ENCODE measurements at regions not wholly inside any gene's neighbourhood (a gene's known extent, or its start where the extent isn't known, plus 50 kb on each side); places are given as distances from the start of the nearest gene placed in this dataset.

- H3K27me3 ChIP-seq (ENCODE audit: control insufficient read depth in 1 of 2, insufficient read depth in 2 of 2, low read length in 2 of 2): peaks cover 3 to 8% of the 10 kb centered on the region in 2 donors
- H3K4me3 ChIP-seq (ENCODE audit: low read length in 2 of 2): no peak overlapping the region
- no peaks in the 10 kb centered on the region for H3K9me3 ChIP-seq (ENCODE audit: control insufficient read depth in 2 of 2, low read length in 2 of 2)
- no peak overlapping the region for H3K27ac ChIP-seq (ENCODE audit: low read length)
- H3K4me1 ChIP-seq (ENCODE audit: control insufficient read depth, insufficient read depth, low read length): no peaks in the 10 kb centered on the region
- H3K9ac ChIP-seq (ENCODE audit: low read length in 2 of 2): no peak overlapping the region
- no peaks in the 10 kb centered on the region for H3K36me3 ChIP-seq (ENCODE audit: control insufficient read depth in 2 of 2, insufficient read depth in 2 of 2, low read length in 2 of 2)
Observed at GRCh38 chr5:5953584-5954274, 424.6 kb downstream of the MED10 start.

DNA sequence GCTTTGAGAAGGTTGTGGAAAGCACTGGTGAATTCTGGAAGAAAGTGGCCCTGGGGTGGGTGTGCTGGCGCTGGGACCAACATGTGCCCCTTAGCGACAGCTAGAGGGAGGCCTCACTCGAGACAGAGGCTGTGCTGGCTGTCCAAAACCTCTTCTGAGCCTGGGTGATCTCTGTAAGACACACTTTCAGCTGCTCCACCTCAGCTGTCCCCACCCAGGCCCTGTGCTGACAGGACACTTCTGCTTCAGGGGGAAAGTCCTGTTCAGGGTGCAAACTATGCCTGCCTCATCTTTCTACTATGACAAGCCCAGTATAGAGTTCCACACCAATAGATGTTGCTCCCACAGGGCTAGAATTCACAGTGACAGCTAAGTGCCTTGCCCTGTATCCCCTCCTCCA is 426.4 kb downstream of the MED10 start:
- Histone ChIP-seq H3K36me3 (ENCODE audit: control insufficient read depth in 2 of 2, insufficient read depth in 2 of 2, low read length in 2 of 2) (no peaks in the 10 kb centered on the region), H3K9me3 (ENCODE audit: control insufficient read depth in 2 of 2, low read length in 2 of 2) (no peaks in the 10 kb centered on the region), H3K4me3 (ENCODE audit: low read length in 2 of 2) (no peak overlapping the region), H3K27me3 (ENCODE audit: control insufficient read depth in 1 of 2, insufficient read depth in 2 of 2, low read length in 2 of 2) (peaks cover 3 to 5% of the 10 kb centered on the region in 2 donors), H3K4me1 (ENCODE audit: control insufficient read depth, insufficient read depth, low read length) (no peaks in the 10 kb centered on the region), H3K9ac (ENCODE audit: low read length in 2 of 2) (no peak overlapping the region), H3K27ac (ENCODE audit: low read length) (no peak overlapping the region)

GRCh38 chr5:5950658-5951057 is 427.7 kb downstream of the MED10 start:
- no peaks in the 10 kb centered on the region for H3K4me1 ChIP-seq (ENCODE audit: control insufficient read depth, insufficient read depth, low read length)
- no peak overlapping the region for H3K4me3 ChIP-seq (ENCODE audit: low read length in 2 of 2)
- H3K9me3 ChIP-seq (ENCODE audit: control insufficient read depth in 2 of 2, low read length in 2 of 2): no peaks in the 10 kb centered on the region
- H3K9ac ChIP-seq (ENCODE audit: low read length in 2 of 2): no peak overlapping the region
- no peaks in the 10 kb centered on the region for H3K36me3 ChIP-seq (ENCODE audit: control insufficient read depth in 2 of 2, insufficient read depth in 2 of 2, low read length in 2 of 2)
- H3K27ac ChIP-seq (ENCODE audit: low read length): no peak overlapping the region
- H3K27me3 ChIP-seq (ENCODE audit: control insufficient read depth in 1 of 2, insufficient read depth in 2 of 2, low read length in 2 of 2): peaks cover 3 to 5% of the 10 kb centered on the region in 2 donors

GRCh38 chr5:5941486-5941885 is 436.9 kb downstream of the MED10 start:
- H3K27ac ChIP-seq (ENCODE audit: low read length): no peak overlapping the region
- no peak overlapping the region for H3K9ac ChIP-seq (ENCODE audit: low read length in 2 of 2)
- no peaks in the 10 kb centered on the region for H3K4me1 ChIP-seq (ENCODE audit: control insufficient read depth, insufficient read depth, low read length)
- peaks cover 0 to 4% of the 10 kb centered on the region in 2 donors for H3K27me3 ChIP-seq (ENCODE audit: control insufficient read depth in 1 of 2, insufficient read depth in 2 of 2, low read length in 2 of 2)
- no peaks in the 10 kb centered on the region for H3K9me3 ChIP-seq (ENCODE audit: control insufficient read depth in 2 of 2, low read length in 2 of 2)
- H3K36me3 ChIP-seq (ENCODE audit: control insufficient read depth in 2 of 2, insufficient read depth in 2 of 2, low read length in 2 of 2): no peaks in the 10 kb centered on the region
- H3K4me3 ChIP-seq (ENCODE audit: low read length in 2 of 2): no peak overlapping the region

DNA sequence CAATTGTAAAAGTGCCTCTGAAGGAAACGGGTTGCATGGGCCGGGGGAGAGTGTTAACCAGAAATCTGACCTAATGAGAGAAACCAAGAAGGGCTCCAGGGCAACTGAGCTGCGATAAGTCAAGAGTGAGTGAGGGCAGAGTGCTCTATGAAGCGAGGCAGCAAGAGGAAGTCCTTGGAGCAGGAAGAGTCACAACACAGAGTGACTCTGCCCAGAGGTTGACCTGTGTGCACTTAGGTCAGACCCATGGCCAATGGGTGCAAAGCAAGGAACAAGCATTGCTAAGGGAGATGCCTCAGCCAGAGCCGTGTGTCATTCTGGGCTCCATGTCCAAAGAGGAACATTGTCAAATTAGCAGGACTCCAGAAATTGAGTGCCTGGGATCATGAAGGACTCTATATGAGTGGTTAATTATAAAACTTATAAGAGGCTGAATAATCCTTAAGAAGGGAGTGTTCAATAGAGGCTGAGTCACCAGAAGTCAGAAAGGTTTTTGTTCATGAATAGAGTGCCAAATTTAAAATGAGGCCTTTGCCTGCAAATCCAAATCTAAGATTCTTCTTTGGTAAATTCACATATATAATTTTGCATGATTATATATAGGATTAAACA is 438.5 kb downstream of the MED10 start:
- Histone ChIP-seq H3K4me1 (ENCODE audit: control insufficient read depth, insufficient read depth, low read length) (no peaks in the 10 kb centered on the region), H3K9ac (ENCODE audit: low read length in 2 of 2) (no peak overlapping the region), H3K9me3 (ENCODE audit: control insufficient read depth in 2 of 2, low read length in 2 of 2) (no peaks in the 10 kb centered on the region), H3K27me3 (ENCODE audit: control insufficient read depth in 1 of 2, insufficient read depth in 2 of 2, low read length in 2 of 2) (peaks cover 0 to 4% of the 10 kb centered on the region in 2 donors), H3K36me3 (ENCODE audit: control insufficient read depth in 2 of 2, insufficient read depth in 2 of 2, low read length in 2 of 2) (no peaks in the 10 kb centered on the region), H3K4me3 (ENCODE audit: low read length in 2 of 2) (no peak overlapping the region), H3K27ac (ENCODE audit: low read length) (no peak overlapping the region)

GRCh38 chr5:5933651-5934050 is 444.7 kb downstream of the MED10 start:
- Histone ChIP-seq H3K9ac (ENCODE audit: low read length in 2 of 2) (no peak overlapping the region), H3K27ac (ENCODE audit: low read length) (no peak overlapping the region), H3K9me3 (ENCODE audit: control insufficient read depth in 2 of 2, low read length in 2 of 2) (no peaks in the 10 kb centered on the region), H3K4me1 (ENCODE audit: control insufficient read depth, insufficient read depth, low read length) (no peaks in the 10 kb centered on the region), H3K27me3 (ENCODE audit: control insufficient read depth in 1 of 2, insufficient read depth in 2 of 2, low read length in 2 of 2) (peaks cover 0 to 2% of the 10 kb centered on the region in 2 donors), H3K4me3 (ENCODE audit: low read length in 2 of 2) (no peak overlapping the region), H3K36me3 (ENCODE audit: control insufficient read depth in 2 of 2, insufficient read depth in 2 of 2, low read length in 2 of 2) (no peaks in the 10 kb centered on the region)

DNA sequence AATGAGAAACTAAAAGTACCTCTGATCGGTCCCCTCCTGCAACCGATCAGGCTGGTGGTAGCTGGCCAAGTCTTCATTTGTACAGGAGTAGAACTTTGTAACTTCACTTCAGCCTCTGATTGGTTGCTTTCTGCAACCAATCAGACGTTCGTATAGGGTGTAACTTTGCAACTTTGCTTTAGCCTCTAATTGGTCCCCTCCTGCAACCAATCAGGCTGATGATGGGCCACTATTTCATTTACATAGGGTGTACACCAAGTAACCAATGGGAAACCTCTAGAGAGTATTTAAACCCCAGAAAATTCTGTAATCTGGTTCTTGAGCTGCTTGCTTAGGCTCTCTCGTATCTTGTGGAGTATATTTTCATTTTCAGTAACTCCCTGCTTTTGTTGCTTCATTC is 445.5 kb downstream of the MED10 start:
- no peak overlapping the region for H3K9ac ChIP-seq (ENCODE audit: low read length in 2 of 2)
- no peak overlapping the region for H3K27ac ChIP-seq (ENCODE audit: low read length)
- no peaks in the 10 kb centered on the region for H3K36me3 ChIP-seq (ENCODE audit: control insufficient read depth in 2 of 2, insufficient read depth in 2 of 2, low read length in 2 of 2)
- H3K4me1 ChIP-seq (ENCODE audit: control insufficient read depth, insufficient read depth, low read length): no peaks in the 10 kb centered on the region
- peaks cover 0 to 2% of the 10 kb centered on the region in 2 donors for H3K27me3 ChIP-seq (ENCODE audit: control insufficient read depth in 1 of 2, insufficient read depth in 2 of 2, low read length in 2 of 2)
- H3K4me3 ChIP-seq (ENCODE audit: low read length in 2 of 2): no peak overlapping the region
- H3K9me3 ChIP-seq (ENCODE audit: control insufficient read depth in 2 of 2, low read length in 2 of 2): no peaks in the 10 kb centered on the region

GRCh38 chr5:5930561-5930960 is 447.8 kb downstream of the MED10 start:
- Histone ChIP-seq H3K36me3 (ENCODE audit: control insufficient read depth in 2 of 2, insufficient read depth in 2 of 2, low read length in 2 of 2) (no peaks in the 10 kb centered on the region), H3K4me3 (ENCODE audit: low read length in 2 of 2) (no peak overlapping the region), H3K4me1 (ENCODE audit: control insufficient read depth, insufficient read depth, low read length) (no peaks in the 10 kb centered on the region), H3K27me3 (ENCODE audit: control insufficient read depth in 1 of 2, insufficient read depth in 2 of 2, low read length in 2 of 2) (peaks cover 0 to 2% of the 10 kb centered on the region in 2 donors), H3K9ac (ENCODE audit: low read length in 2 of 2) (no peak overlapping the region), H3K27ac (ENCODE audit: low read length) (no peak overlapping the region), H3K9me3 (ENCODE audit: control insufficient read depth in 2 of 2, low read length in 2 of 2) (no peaks in the 10 kb centered on the region)

DNA sequence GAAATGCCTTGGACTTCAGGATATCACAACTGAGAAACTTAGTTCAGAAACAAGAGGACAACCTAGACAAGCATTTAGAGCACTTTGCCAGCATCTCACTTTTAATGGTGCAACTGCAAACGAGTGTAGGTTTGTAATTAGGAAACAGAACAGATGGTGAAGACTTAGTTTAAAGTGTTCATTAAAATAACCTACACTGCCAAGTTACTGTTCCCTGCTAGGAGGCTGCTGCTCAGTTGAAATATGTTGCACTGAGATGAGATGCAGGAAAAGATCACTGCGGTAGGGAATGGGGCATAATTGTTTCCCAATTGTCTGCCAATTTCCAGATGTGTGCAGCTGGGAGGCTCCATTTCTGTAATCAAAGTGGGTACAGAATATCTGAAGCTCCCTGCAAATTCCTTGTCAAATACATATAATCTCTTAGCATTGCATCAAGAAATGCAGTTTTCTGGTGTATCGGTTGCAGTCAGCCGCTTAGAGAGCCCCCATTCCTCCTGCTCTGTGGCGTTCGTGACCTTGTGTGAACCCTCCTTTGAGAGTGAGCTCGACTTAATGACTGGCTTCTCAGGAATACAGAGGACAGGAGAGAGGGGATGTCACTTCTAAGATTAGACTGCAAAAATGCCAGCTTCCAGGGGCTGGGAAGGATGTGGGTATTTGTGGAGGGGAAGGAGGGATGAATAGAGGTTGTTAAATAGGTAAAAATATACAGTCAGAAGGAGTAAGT is 448.9 kb downstream of the MED10 start:
- H3K4me1 ChIP-seq (ENCODE audit: control insufficient read depth, insufficient read depth, low read length): no peaks in the 10 kb centered on the region
- H3K9ac ChIP-seq (ENCODE audit: low read length in 2 of 2): no peak overlapping the region
- peaks cover 0 to 4% of the 10 kb centered on the region in 2 donors for H3K27me3 ChIP-seq (ENCODE audit: control insufficient read depth in 1 of 2, insufficient read depth in 2 of 2, low read length in 2 of 2)
- no peak overlapping the region for H3K27ac ChIP-seq (ENCODE audit: low read length)
- H3K36me3 ChIP-seq (ENCODE audit: control insufficient read depth in 2 of 2, insufficient read depth in 2 of 2, low read length in 2 of 2): no peaks in the 10 kb centered on the region
- no peak overlapping the region for H3K4me3 ChIP-seq (ENCODE audit: low read length in 2 of 2)
- no peaks in the 10 kb centered on the region for H3K9me3 ChIP-seq (ENCODE audit: control insufficient read depth in 2 of 2, low read length in 2 of 2)

GRCh38 chr5:5925191-5925590 is 453.2 kb downstream of the MED10 start:
- no peak overlapping the region for H3K4me3 ChIP-seq (ENCODE audit: low read length in 2 of 2)
- no peaks in the 10 kb centered on the region for H3K4me1 ChIP-seq (ENCODE audit: control insufficient read depth, insufficient read depth, low read length)
- H3K9me3 ChIP-seq (ENCODE audit: control insufficient read depth in 2 of 2, low read length in 2 of 2): no peaks in the 10 kb centered on the region
- no peak overlapping the region for H3K27ac ChIP-seq (ENCODE audit: low read length)
- peaks cover 0 to 2% of the 10 kb centered on the region in 2 donors for H3K27me3 ChIP-seq (ENCODE audit: control insufficient read depth in 1 of 2, insufficient read depth in 2 of 2, low read length in 2 of 2)
- H3K9ac ChIP-seq (ENCODE audit: low read length in 2 of 2): no peak overlapping the region
- H3K36me3 ChIP-seq (ENCODE audit: control insufficient read depth in 2 of 2, insufficient read depth in 2 of 2, low read length in 2 of 2): no peaks in the 10 kb centered on the region

GRCh38 chr5:5919411-5919810 is 458.9 kb downstream of the MED10 start:
- Histone ChIP-seq H3K9me3 (ENCODE audit: control insufficient read depth in 2 of 2, low read length in 2 of 2) (no peaks in the 10 kb centered on the region), H3K36me3 (ENCODE audit: control insufficient read depth in 2 of 2, insufficient read depth in 2 of 2, low read length in 2 of 2) (no peaks in the 10 kb centered on the region), H3K27ac (ENCODE audit: low read length) (no peak overlapping the region), H3K9ac (ENCODE audit: low read length in 2 of 2) (no peak overlapping the region), H3K27me3 (ENCODE audit: control insufficient read depth in 1 of 2, insufficient read depth in 2 of 2, low read length in 2 of 2) (no peaks in the 10 kb centered on the region), H3K4me3 (ENCODE audit: low read length in 2 of 2) (no peak overlapping the region), H3K4me1 (ENCODE audit: control insufficient read depth, insufficient read depth, low read length) (no peaks in the 10 kb centered on the region)

Data from stomach smooth muscle (tissue), 2 donors.